NCI-H1930 (cell line): ENCODE measurements at regions not wholly inside any gene's neighbourhood (a gene's known extent, or its start where the extent isn't known, plus 50 kb on each side); places are given as distances from the start of the nearest gene placed in this dataset.
A peak's percentile ranks its signal among the peaks of the same experiment; 100 is the strongest.

ENCODE experiments used
- DNase-seq, 2 experiments: peaks; one replicate each; lab custom pipeline; 2025; lab: John Stamatoyannopoulos, UW

DNA sequence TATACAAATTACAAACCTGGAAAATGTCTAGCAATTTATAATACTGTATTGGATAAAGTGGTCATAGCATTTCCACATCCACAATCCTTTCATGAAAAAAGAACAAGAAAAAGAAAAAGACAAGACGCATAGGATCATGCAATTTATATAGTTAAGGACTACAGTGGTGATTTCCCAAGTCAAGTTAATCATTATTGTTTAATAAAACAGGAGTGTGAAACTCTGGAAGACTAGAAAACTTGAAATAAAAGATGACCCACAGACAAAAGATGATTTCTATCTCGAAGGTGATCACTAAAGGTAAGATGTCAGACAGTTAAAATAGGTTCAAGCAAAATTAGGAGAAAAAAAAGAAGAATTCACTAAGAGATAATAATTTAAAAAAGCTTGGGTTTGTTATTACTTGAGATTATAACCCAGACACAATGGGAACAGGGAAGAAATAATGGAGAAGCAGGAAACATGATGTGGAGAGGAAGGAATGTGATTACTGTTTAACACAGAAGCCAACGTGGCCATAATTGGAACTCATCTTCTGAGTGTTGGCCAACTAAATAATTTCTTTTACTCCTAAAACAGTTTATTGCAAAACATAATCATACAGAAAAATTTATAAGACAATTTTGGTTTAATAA lies 441.2 kb upstream of the ANO3 start:
- no peak for DNase-seq

GRCh38 chr11:25891960-25892359 lies 440.0 kb upstream of the ANO3 start:
- no peak for DNase-seq

DNA sequence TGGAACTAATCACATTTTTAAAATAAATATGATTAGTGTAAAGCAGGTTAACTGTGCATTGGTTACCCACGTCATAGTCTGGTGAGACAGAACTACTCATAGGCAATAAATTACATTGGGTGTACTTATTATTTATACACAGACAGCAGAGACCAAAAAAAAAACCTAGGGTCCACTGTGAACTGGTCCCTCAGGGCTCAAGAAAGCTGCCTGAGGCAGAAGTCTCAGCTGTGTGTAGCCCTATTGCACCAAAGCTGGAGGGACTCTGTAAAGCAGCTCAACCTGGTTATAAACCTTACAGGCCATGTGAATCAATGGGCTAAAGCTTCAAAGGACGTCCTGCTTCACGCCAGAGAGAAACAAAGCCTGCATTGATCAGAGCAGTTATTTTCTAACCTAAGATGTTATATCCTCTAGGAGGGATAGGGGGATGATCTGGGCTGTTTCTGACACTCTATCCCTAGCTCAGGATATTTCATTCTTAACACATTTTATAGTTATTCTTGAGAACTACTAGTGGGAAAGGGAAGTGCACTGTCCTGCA lies 432.2 kb upstream of the ANO3 start:
- no peak for DNase-seq

DNA sequence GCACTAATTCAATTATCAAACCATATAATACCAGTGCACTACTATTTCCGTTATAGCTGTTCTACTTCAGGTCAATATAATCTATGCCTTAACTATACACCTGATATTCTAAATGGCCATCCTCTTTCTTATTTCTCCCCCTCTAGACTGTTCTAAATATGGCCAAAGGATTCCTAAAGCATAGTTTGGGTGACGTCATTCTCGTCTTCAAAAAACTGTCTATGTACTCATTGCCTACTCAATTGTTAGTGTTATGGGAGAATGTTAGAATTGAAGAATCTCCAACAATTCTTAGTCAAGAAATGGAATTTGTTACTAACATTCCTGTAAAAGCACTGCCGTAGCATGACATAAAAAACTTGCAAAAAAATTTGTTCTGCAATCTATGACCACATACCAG lies 431.1 kb upstream of the ANO3 start:
- no peak for DNase-seq

- no peak for DNase-seq
Measured at GRCh38 chr11:25901415-25901814, 430.5 kb upstream of the ANO3 start.

GRCh38 chr11:25902476-25902875 lies 429.5 kb upstream of the ANO3 start:
- no peak for DNase-seq

DNA sequence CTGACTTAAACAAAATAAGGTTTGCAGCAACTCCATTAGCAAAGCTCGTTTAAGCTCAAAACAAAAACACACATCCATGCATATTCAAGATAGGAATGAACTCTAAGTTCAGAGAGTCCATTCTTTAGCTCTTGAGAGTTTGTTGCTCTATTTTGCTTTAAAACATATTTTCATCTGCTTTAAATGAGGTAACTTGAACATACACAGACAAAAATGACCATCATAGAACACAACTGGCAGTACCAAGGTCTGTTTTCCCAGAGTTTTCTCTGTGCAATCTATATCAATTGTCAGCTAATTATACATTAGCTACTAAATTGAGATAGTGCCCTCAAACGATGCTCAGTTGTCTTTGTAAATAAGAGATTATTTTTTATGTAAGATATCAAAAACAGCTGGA lies 423.2 kb upstream of the ANO3 start:
- DNase-seq = no peak

DNA sequence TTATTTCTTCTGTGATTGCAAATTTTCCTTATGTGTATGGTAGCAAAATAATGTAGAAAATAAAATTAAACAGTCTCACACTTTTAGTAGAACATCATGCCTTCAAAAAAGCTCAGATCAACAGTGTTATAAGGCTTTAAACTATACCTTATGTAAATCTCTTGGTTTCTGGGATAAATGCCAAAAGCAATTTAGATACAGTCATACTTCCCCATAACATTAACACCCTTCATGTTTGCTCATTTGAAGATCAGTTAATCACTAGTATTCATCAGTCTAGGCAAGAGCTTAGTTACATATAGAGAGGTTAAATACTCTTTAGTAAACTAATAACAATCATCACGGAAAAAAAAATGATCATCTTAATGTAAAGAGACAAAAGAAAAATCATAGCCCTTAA lies 421.8 kb upstream of the ANO3 start:
- DNase-seq = peak in 1 of 2 experiments; percentile 31

GRCh38 chr11:25920356-25920755 lies 411.6 kb upstream of the ANO3 start:
- DNase-seq = no peak

DNA sequence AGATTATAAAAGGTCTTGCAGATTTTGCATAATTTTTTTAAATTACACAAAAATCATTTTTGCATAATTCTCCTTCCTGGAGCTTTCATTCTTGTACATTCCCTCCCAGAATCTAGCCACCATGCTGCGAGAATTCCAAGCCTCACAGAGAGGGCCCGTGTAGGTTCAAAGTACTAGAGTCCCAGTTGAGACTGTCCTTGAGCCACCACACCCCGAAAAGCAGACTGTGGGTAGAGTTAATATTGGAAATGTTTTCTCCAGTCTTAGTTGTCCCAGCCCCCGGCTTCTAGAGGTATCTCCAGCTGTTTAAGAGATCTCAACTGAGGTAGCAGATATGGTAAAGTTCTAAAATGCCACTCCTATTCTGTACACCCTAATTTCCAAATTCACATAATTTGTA lies 407.3 kb upstream of the ANO3 start:
- no peak for DNase-seq

DNA sequence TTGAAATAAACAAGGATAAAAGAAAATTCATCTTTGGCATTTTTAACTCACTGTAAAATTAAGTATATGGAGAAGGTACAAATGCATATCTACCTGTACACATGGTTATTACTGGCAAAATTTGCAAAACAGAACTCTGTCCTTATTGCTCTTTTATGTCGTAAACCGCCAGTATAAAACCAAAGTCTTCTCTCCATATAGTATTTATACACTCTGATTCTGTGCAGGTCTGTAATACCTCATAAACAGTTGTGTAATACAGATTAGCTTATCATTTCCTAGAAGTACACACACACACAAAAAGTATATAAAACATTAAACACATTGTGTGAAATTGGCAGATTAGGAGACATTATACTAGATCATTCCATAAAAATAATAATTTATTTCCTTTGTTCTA lies 406.6 kb upstream of the ANO3 start:
- DNase-seq = no peak

GRCh38 chr11:25927411-25927953 lies 404.4 kb upstream of the ANO3 start:
- no peak for DNase-seq

GRCh38 chr11:25928076-25928475 lies 403.9 kb upstream of the ANO3 start:
- no peak for DNase-seq

DNA sequence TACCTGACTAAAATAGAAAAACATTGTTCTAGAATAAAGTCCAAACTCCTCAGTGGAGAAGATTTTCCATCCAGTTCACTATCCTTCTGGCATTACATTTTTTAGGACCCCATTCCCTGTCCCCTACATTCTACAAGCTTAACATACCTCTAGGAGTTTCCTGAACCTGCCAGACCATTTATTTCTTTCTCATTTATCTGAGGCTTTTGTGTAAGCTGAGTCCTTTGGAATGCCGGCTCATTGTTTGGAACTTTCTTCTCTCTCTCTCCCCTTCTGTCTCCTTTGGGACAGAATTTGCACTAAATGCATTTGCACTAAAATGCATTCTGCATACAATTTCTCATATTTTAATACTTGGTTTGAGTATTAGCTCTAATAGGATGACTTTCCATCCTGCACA lies 393.0 kb upstream of the ANO3 start:
- DNase-seq = no peak

GRCh38 chr11:25939691-25940090 lies 392.2 kb upstream of the ANO3 start:
- DNase-seq = no peak

DNA sequence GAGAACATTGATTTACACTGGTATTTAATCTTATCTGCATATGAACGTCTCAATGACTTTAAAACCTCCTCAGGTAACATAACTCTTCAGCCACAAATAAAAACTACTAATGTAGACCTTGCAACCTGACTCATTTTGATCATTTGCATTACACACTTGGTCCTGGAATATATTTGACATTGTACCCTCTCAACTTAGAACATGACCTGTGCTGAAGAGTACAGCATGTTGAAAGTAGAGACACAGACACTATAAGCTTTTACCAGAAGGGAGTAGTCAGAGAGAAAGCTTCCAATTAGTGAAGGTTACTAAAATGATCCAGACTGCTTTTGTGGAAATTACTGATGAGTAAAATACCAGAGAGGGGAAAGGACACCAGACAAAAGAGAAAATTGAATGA lies 390.6 kb upstream of the ANO3 start:
- DNase-seq = no peak

DNA sequence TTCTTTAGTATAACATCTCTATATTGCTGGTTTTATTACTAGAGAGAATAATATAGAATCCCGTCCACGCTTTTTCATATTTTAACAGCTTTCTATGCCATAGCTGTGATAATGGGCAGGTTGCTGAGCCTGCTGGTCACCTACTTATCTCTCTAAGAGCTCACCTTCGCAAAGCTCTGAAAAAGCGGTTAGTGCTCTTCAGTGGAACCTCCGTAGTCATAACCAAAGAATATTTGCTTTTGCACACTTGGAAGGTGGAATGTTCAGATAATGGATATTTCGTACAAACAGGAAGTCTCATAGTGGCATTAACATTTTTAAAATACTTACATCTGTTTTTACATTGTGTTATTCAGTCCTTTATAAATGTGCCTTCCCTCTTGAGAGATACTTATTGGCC lies 388.9 kb upstream of the ANO3 start:
- no peak for DNase-seq

DNA sequence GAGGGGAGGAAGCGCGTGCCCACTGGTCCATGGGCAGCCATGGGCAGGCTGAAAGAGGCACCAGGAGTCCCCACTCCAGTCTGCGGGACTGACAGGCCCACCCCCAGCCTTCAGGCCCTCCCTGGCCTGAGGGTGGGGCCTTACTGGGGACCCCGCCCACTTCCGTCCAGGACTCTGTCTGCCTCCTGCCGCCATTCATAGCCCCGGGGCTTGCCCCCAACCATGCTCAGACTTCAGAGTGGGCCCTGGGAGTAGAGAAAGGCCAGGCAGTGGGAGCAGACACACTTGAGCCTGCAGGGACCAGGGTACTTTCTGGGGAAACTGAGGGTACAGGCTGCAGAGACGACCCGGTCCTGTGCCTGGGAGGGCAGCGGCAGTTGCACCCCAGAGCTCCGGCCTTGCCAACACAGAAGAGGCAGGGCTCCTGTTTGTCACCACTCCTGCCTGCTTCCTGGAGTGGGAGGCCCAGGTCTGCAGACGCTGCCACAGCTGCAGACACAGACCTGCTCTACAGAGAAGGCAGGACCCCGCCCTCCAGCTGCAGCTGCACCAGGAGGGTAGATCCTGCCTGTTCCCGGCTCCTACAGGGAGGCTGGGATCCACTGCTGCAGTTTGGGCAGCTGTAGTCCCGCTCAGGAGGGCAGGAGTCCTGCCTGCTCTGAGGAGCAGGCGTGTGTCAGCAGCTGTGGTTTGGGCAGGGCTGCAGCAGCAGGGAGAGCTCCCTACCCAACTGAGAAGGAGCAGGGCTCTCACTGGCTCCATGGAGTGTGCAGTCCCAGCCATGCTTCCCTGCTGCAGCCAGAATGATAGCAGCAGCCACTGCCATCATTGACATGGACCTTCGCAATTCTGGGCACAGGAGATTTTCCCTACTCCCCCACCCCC lies 387.9 kb upstream of the ANO3 start:
- no peak for DNase-seq

GRCh38 chr11:25949918-25950317 lies 382.0 kb upstream of the ANO3 start:
- no peak for DNase-seq

DNA sequence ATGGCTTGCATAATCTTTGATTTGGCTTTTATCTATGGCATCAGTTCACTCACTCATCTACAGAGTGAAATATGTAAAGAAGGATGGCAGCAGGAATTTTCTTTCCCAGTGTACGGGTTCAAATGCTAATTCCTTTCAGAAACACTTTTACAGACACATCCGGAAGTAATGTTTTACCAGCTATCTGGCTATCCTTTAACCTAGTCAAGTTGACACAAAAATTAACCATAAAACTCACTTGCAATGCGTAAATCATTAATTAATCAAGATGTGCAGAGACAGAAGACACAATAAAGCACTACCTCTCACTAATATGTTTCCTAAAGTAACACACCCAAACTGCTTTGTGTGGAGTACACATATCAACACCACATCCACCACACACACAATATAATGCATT lies 378.9 kb upstream of the ANO3 start:
- no peak for DNase-seq

DNA sequence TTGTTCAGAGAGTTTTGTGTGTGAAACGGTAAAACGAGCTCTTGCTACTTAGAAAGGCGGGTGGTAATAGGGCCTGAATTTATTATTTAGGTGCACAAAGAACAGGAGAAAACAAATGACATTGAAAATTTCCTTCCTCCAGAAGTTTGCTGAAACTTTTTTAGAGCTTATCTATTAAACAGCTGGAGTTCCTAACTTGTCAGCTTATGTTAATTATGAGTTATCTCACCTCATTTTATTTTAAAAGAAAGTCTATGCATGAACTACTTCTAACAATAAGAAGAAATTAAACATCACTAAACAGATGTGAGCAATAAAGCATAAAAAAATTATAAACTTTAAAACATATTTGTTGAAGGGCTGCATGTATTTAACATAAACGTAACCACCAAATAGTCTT lies 373.9 kb upstream of the ANO3 start:
- no peak for DNase-seq

DNA sequence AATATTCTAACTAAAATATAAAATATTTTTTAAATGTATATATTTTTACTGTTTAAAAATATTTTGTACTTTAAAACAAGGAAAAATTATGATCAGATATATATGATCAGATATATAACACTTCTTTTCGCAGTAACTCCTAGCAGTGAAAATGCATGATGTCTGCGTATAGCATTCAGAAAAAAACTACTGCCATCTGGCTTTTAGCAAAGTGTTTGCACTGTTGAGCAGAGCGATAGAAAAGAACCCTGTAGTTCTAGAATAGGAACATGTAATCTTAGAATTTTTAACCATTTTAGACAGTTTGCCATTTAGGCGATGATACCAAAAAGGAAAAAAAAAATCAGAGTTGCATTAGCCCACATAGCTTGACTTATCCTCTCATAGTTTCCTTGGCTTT lies 370.4 kb upstream of the ANO3 start:
- DNase-seq = no peak
